Prostate gland (tissue), 2 donors: ENCODE measurements at regions not wholly inside any gene's neighbourhood (a gene's known extent, or its start where the extent isn't known, plus 50 kb on each side); places are given as distances from the start of the nearest gene placed in this dataset.

ENCODE experiments used
- DNase-seq: peaks from one replicate; pipeline ENCODE4 v3.0.0-alpha.2; 2019; ENCODE audit warnings: low spot score
- H3K27ac ChIP-seq, 2 donors: fragments of 200-600 bp; sonication (generic); 2 replicates each; pipeline ENCODE4 v1.5.1; 2017 to 2019
- H3K27me3 ChIP-seq: fragments of 200-600 bp; sonication (generic); replicated peaks from 2 replicates; pipeline ENCODE4 v1.5.1; 2019; ENCODE audit not compliant: insufficient read depth
- H3K36me3 ChIP-seq, 2 donors: fragments of 200-600 bp; sonication (generic); 1 replicate in 1 of 2; 2 replicates in 1 of 2; pipeline versions ENCODE4 v1.5.1 to v1.8.1; 2017 to 2019
- H3K4me1 ChIP-seq: fragments of 200-600 bp; sonication (generic); replicated peaks from 2 replicates; pipeline ENCODE4 v1.5.1; 2019
- H3K4me3 ChIP-seq, 2 donors: fragments of 200-600 bp; sonication (generic); 2 replicates each; pipeline ENCODE4 v1.5.1; 2017 to 2019
- H3K9me3 ChIP-seq: fragments of 200-600 bp; sonication (generic); 2 replicates; pipeline ENCODE4 v1.5.1; 2017
- POLR2A ChIP-seq: fragments of 450-650 bp; IDR thresholded peaks from one replicate; pipeline ENCODE4 v1.6.1; 2016; ENCODE audit warnings: antibody characterized with exemption, mild to moderate bottlenecking
- POLR2AphosphoS5 ChIP-seq: sonication (generic); formaldehyde crosslinking; IDR thresholded peaks from one replicate; pipeline ENCODE4 v1.6.1; 2017; ENCODE audit warnings: antibody characterized with exemption
- WGBS: methylation state at CpG from one replicate; pipeline ENCODE4 v1.1.5; 2018; 5-methylcytosine and 5-hydroxymethylcytosine counted together
- intact Hi-C: fragments of 100-400 bp; cut with DNase I; formaldehyde crosslinking; loops from one replicate; pipeline ENCODE4 v1.14.2; 2022
- TF ChIP-seq, protein P1 (sequence below), 4 experiments: fragments of 200-600 bp in 2 of 4; fragments of 450-650 bp in 2 of 4; sonication (generic) in 2 of 4; IDR thresholded peaks; 1 replicate in 3 of 4; 2 replicates in 1 of 4; pipeline ENCODE4 v1.5.1; 2016 to 2019; ENCODE audit warnings: antibody characterized with exemption in 4 of 4, mild to moderate bottlenecking in 2 of 4, moderate library complexity in 2 of 4

DNA sequence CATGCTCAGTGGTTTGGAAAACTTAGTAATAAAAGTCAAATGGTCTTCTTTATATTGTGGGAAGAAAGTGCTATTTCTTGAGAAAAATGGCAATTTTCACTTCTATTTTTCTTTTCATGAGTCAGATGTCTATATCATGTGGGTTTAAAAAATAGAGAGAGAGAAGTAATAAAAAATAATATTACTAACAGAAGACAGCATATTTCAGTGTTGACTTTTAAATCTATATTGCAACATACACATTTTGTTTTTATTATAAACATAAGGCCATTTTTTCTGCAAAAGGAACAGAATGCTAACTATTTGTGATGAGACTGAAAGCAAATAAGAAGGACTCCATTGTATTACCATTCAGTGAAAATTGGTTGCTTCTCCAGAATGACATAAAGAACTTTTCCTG, 135.1 kb upstream of the CNR1 start:
- TF ChIP-seq POLR2A, result no peak
- no peak for TF ChIP-seq POLR2AphosphoS5
- TF ChIP-seq, protein P1, sequence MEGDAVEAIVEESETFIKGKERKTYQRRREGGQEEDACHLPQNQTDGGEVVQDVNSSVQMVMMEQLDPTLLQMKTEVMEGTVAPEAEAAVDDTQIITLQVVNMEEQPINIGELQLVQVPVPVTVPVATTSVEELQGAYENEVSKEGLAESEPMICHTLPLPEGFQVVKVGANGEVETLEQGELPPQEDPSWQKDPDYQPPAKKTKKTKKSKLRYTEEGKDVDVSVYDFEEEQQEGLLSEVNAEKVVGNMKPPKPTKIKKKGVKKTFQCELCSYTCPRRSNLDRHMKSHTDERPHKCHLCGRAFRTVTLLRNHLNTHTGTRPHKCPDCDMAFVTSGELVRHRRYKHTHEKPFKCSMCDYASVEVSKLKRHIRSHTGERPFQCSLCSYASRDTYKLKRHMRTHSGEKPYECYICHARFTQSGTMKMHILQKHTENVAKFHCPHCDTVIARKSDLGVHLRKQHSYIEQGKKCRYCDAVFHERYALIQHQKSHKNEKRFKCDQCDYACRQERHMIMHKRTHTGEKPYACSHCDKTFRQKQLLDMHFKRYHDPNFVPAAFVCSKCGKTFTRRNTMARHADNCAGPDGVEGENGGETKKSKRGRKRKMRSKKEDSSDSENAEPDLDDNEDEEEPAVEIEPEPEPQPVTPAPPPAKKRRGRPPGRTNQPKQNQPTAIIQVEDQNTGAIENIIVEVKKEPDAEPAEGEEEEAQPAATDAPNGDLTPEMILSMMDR (IDR thresholded peaks at IDR 0.05), result no peak
- Histone ChIP-seq H3K9me3 (no peaks in the 10 kb centered on the region), H3K27ac (no peak overlapping the region), H3K4me3 (no peak overlapping the region), H3K36me3 (no peaks in the 10 kb centered on the region), H3K27me3 (no peaks in the 10 kb centered on the region), H3K4me1 (no peaks in the 10 kb centered on the region)
- no peak for DNase-seq
- intact Hi-C loops, result no loop called here

DNA sequence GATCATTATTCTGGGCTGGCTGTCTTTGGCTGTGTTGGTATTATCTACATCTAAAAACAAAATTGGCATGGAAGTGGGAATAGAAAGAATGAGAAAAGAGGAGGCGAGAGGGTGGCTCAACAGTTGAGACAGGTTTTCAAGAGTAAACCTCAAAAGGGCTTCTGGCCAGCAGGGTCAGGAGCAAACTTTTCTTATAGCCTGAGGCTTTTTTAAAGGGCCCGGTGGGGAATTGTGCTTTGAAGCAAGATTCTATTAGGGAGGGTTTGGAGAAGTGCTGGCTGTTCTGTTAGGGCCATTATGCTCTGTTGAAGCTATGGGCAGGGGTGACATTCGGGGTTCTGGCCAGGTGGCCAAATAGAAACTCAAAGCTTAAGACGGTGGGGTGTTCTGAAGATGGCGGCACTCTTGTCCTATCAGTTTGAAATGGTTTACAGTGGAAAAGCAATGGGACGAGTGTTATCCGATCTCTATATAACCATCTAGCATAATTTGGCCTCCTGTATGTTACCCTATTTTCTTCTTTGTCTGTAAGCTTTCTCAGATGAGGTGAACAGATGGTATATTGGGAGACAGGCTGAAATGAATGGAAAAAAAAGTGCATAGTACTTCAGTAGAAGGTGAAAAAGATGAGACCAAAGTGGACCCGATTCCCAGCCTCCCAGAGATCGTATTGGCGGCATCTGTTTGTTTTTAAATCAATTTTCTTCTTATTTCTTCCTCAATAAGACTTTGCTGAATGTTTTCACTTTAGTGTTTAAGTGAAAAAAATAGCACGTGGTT, 132.1 kb upstream of the CNR1 start:
- 79% methylated on average over 11 of the region's 11 CpGs for WGBS
- Histone ChIP-seq H3K27me3 (no peaks in the 10 kb centered on the region), H3K36me3 (no peaks in the 10 kb centered on the region), H3K4me3 (no peak overlapping the region), H3K27ac (no peak overlapping the region), H3K4me1 (no peaks in the 10 kb centered on the region), H3K9me3 (no peaks in the 10 kb centered on the region)
- no peak for DNase-seq
- intact Hi-C loops, result no loop called here
- TF ChIP-seq, protein P1 (IDR thresholded peaks at IDR 0.05), result no peak
- TF ChIP-seq POLR2AphosphoS5, result no peak
- no peak for TF ChIP-seq POLR2A

DNA sequence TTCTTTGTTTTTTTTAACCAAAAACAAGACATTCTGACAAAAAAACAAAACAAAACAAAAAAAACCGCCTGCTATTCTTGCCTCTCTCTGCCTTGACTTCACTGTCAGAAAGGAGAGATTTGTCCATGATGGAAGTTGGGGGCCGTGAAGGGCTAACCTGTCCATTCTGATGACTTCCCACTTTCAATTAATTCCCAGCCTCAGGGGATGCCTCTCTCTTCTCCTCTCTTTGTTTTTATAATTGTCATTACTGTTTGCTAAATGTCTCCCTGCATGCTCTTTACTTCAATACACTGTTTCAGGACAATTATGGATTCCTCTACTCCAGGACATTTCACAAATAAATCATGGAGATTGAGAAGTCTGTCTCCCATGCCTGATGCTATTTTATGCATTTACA, 130.5 kb upstream of the CNR1 start:
- Histone ChIP-seq H3K4me3 (no peak overlapping the region), H3K9me3 (no peaks in the 10 kb centered on the region), H3K27ac (no peak overlapping the region), H3K36me3 (no peaks in the 10 kb centered on the region), H3K4me1 (no peaks in the 10 kb centered on the region), H3K27me3 (no peaks in the 10 kb centered on the region)
- TF ChIP-seq, protein P1 (IDR thresholded peaks at IDR 0.05), result no peak
- no peak for TF ChIP-seq POLR2AphosphoS5
- no peak for TF ChIP-seq POLR2A
- 64% methylated on average over 2 of the region's 2 CpGs for WGBS
- intact Hi-C loops, result no loop called here
- no peak for DNase-seq

DNA sequence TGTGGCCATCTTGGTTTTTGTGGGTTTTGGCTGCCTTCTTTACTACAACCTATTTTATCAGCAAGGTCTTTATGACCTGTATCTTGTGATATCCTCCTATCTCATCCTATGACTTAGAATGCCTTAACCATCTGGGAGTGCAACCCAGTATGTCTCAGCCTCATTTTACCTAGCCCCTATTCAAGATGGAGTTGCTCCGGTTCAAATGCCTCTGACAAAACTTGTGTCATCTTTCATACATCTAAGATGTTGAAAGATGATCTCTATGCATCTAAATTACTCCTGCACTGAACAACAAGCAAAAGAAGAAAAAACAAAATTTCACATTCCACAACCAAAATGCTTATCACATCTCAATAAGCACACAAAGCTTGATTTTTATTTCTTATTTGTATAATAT, 129.5 kb upstream of the CNR1 start:
- Histone ChIP-seq H3K27me3 (no peaks in the 10 kb centered on the region), H3K4me1 (no peaks in the 10 kb centered on the region), H3K9me3 (no peaks in the 10 kb centered on the region), H3K36me3 (no peaks in the 10 kb centered on the region), H3K27ac (no peak overlapping the region), H3K4me3 (no peak overlapping the region)
- intact Hi-C loops, result no loop called here
- no peak for DNase-seq
- WGBS, result 87% methylated on average over 1 of the region's 1 CpG
- TF ChIP-seq POLR2AphosphoS5 (no peak), POLR2A (no peak)
- TF ChIP-seq, protein P1 (IDR thresholded peaks at IDR 0.05), result no peak

DNA sequence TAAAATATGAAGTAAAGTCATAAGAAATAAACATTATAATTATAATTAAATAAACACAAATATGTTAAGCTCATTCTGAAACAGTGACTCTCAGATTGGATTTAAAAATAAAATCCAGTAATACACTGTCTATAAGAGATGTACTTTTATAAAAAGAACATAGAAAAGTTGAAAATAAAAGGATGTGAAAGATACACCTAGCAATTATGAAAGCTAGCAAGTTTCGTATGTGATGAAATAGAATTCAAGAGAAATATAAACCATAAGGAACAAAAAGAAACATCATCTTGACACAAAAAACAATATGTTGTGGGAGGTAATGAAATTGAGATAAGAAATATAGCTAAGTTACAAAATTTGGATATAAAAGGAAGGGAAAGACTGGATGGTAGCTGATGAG, 128.6 kb upstream of the CNR1 start:
- Histone ChIP-seq H3K4me3 (no peak overlapping the region), H3K9me3 (no peaks in the 10 kb centered on the region), H3K27ac (no peak overlapping the region), H3K27me3 (no peaks in the 10 kb centered on the region), H3K36me3 (no peaks in the 10 kb centered on the region), H3K4me1 (no peaks in the 10 kb centered on the region)
- TF ChIP-seq, protein P1 (IDR thresholded peaks at IDR 0.05), result no peak
- TF ChIP-seq POLR2A (no peak), POLR2AphosphoS5 (no peak)
- DNase-seq, result no peak
- WGBS, result 77% methylated on average over 1 of the region's 1 CpG
- intact Hi-C loops, result no loop called here
